GM18909 (cell line): ENCODE measurements at regions not wholly inside any gene's neighbourhood (a gene's known extent, or its start where the extent isn't known, plus 50 kb on each side); places are given as distances from the start of the nearest gene placed in this dataset.

Source experiments
- ATAC-seq: cut with Tn5 transposase; IDR thresholded peaks from one replicate; pipeline ENCODE4 v1.9.1; 2021; ENCODE audit warnings: mild to moderate bottlenecking; ENCODE audit not compliant: unreplicated experiment, poor library complexity

DNA sequence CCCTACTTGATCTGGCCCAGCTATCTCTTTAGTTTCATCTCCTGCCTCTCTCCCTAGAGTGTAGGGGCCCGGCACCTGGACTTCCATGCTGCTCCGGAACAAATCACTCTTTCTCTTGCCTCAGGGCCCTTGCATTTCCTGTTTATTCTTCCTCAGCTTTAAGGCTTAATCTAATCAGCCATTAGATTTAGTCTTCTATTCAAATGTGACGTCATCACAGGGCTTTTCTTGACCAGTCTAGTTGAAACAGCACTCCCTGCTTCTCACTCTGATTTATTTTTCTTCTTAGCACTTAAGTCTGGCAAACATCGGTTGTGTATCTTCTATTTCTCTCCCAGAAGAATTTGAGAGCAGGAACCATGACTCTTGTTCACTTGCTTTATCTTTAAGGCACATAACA is 564.1 kb downstream of the EFNB2 start:
- ATAC-seq: no peak

DNA sequence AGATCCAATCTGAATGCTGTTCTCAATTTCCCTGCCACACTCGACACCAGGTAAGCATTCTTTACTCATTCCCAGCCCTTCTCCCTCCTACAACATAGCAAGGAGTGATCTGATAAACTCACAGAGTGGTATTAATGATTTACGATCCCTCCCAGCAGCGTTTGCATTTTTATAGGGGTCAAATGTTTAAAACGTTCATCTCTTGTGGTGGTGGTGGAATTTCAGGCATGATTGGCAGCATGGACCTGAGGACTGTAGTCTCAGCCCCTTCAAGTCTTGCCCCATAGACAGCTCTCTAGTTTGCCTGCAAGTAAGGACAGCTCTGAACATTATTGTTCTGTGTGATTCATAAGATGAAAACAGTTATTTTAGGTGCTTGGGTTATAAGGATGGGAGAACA is 565.7 kb downstream of the EFNB2 start:
- ATAC-seq: no peak

DNA sequence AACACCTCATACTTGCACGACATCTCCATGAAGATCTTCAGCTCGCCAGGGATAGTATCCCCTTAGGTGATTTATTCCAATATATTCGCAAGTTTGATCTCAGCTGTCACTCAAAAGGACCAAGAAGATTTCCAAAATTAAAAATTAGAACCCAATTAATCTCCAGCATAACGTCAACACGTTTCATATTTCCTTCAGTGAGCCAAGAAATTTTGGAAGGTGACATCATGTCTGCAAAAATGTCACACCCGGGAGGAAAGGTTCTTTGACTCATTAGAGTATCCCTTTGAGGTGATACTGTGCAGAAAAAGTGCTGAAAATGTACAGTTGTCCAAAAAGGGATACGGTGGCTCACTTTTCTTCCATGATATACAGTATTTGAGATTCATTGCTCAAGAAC is 569.6 kb downstream of the EFNB2 start:
- no peak for ATAC-seq

DNA sequence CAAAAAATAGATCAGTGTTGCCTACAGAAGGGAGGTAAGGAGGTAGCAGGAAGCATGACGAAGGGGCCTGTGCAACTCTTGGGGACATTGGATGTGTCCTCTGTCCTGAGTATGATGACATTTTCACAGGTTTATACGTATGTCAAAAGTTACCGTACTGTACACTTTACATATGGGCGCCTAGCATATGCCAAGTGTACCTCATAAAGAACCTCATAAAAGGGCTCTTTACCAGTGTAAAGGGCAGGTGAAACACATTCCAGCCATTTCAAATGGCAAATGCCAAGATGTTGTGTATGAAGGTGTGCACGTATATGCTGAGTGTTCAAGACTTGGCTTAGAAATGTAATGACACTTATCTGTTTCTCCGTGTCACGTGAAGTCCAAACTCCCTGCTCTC is 573.4 kb downstream of the EFNB2 start:
- no peak for ATAC-seq

DNA sequence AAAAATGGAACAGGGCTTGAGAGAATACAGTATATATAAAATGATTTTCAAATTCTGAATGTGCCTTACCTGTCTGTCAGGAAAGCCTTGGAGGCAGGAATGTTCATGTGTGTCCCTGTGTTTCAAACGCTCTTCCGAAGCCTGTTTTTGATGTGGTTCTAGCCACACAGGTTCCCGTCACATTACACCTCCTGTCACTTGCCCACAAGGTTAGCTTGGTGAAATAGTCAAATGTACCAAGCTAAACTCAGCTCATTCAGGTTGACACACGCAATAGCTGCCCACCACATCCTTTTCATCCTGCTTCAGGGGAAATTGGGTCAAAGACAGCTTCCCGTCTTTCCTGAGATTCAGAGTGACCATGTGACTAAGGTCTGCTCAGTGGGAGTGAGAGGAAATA is 574.0 kb downstream of the EFNB2 start:
- ATAC-seq: no peak

DNA sequence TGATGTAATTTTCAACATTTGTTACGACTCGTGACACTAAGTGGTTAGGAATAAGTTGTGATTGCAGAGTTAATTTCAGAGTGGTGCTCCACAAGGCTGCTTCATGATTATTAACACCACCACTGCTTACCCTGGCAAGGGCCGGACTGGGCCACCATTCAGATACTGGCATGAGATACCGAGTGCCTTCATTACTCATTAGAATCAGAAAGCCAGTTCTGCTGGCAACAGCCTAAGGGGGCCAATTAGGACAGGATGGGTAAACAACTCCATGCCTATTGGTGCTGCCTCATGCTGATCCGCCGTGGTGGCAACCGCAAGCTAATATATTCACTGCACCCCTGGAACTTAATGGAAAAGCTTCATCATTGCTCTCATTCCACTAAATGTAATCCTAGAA is 575.1 kb downstream of the EFNB2 start:
- ATAC-seq: no peak

DNA sequence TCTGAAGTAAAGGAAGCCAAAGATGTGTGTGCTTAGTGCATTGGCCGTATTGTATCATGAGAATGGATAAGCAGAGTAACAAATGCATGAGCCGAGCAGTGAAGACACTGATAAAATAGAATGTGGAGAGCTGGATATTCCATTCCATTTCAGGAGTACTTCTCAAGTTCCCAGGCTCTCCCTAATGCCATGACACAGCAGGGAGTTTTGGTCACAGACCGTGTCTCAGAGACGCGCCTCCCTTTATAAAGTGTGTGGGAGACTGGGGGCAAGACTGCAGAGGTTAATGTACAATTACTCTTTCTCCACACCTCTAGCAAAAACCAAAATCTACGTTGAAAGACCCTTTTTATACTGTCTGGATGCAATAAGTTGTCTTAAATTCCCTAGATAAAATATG is 575.6 kb downstream of the EFNB2 start:
- ATAC-seq: no peak

DNA sequence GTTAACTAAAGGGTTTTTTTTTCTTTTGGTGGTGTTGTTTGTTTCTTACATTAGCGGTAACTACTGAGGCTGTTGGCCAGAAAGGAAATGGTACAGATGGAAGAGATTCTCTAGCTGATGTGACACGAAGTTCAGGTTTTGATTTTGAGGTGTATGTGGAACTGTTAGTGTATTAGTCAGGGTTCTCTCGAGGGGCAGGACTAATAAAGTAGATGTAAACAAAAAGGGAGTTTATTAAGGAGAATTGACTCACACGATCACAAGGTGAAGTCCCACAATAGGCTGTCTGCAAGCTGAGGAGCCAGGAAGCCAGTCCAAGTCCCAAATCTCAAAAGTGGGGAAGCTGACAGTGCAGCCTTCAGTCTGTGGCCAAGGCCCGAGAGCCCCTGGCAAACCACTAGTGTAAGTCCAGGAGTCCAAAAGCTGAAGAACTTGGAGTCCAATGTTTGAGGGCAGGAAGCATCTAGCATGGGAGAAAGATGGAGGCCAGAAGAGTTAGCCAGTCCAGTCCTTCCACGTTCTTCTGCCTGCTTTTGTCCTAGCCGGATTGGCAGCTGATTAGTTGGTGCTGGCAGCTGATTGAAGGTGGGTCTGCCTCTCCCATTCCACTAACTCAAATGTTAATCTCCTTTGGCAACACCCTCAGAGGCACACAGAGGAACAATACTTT is 577.6 kb downstream of the EFNB2 start:
- no peak for ATAC-seq

DNA sequence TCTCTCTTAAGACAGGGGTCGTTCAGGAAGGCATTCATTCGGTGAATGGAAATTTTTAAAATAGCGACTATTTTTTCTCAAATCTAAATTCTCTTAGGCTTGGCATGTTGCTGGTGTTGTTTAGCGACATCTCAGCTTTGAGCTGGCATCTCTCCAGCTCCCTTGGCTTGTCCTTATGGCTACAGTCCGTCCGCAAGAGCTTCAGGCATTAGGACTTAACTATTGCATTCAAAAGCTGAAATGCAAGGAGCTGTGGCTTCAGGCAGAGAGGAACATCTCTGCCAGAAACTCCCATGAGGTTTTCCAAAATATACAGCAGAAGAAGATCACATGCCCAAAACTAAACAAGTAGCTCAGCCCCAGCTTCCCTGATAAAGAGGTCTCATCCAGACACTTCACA is 578.5 kb downstream of the EFNB2 start:
- no peak for ATAC-seq

DNA sequence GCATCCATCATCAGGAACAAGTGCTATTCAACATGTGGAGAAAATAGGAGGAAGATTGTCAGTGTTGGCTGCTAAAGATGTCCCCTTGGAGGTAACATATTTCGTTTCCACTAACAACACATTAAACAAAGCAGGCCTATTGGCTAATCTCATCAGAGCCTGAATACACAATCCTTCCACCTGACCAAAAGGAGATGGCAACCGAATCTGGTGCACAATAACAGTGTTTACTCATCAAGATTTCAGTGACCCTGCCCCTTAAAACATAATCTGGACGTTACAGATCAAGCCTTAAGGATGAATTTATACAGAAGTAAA is 582.5 kb downstream of the EFNB2 start:
- ATAC-seq: no peak

DNA sequence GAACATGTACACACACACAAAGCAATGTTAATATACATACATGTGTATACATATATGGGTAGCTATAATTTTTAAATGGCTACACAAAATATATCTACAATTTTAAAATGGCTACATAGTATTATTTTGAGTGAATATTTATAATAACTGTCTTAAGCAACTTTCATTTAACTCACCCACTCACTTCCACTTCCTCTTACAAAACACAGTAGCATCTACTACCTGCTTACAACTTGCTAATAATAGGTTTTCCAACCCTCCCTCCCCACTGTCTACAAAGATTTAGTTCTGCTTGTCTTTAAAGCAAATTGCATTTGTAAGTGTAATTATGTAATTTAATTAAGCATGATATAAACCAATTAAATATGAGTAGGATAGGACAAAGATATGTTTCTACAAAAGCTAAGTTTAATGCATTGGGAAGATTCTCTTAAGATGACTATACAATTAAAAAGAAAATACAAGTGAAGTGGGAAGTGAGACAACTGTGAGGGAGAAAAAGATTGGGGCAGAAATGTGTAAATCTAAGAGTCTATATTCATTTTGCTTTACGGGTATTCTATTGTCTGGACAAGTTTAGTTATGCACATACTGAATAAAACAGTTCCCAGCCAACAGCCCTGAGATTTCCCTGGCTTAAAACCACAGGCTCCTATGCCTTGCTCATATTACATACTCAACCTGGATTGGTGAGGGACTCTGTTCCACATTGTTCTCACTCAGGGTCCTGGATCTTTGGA is 583.1 kb downstream of the EFNB2 start:
- ATAC-seq: no peak

DNA sequence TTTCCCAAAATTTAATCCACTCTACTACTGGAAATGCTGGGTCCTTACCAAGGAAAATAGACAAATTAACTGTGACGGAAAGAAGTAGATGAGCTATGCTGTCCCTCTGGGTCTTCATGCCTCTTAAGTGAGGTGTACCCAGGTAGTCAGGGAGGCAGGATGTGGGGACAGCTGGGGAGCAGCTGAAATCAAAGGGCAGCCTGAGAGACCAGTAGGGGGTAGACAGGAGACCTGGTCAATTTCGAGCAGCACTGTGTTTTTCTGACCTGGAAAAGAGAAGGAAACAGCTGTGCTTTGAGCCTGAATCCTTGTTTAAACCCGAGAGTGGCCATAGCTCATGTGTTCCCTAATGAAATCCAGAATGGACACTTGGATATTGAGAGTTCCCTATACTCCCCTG is 587.3 kb downstream of the EFNB2 start:
- no peak for ATAC-seq

DNA sequence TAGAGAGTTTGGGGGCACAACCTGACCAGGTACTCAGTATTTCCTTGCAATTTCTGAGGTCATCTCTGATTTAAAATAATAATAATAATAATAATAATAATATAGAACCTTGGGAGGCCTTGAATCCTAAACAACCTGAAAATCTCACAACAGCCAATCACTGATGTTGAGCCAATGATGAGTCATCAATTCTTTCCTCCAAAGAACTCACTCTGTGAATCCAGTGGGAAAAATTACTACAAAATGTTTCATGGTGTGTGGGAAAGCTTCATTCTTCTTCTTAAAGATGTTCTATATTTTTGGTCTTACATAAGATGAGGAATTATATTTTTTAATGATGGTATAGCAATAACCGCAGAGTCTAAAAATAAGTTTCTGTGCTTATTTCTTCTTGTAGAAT is 594.6 kb downstream of the EFNB2 start:
- no peak for ATAC-seq

DNA sequence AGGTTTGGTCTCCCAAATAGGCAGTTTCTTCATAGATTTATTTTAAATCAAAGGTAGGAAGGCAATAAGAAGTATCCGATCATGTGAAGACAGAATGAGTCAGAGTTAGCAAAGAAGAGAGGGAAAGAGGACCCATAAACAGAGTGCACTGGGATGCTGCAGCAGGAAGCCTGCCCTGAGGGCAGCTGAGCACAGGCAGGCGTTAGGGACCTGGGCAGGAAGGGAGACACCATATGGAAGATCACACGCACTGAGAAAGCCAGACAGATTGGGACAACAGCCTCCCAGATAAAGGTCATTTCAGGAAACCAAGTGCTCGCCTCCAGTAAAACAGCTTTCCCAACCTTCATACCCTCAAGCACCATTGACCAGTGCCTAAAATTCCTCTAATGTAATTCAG is 598.0 kb downstream of the EFNB2 start:
- ATAC-seq: no peak

DNA sequence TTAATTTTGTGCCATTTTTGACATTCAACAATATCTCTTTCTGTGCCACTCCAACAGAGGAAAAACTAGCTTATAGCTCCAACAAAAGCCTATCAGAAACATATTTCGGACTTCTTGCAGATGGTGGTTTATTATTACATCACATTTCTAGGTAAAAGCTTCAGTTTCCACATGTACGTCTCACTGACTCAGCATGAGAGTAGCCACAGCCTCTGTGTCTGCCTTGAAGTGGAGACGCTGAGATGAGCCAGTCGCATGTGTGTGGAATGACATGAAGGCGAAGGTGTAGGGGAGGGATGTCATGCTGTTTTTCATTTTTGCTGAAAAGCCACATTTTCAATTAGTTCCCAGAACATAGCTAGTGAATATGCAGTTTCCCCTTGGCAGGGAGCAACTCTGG is 598.6 kb downstream of the EFNB2 start:
- ATAC-seq: no peak

DNA sequence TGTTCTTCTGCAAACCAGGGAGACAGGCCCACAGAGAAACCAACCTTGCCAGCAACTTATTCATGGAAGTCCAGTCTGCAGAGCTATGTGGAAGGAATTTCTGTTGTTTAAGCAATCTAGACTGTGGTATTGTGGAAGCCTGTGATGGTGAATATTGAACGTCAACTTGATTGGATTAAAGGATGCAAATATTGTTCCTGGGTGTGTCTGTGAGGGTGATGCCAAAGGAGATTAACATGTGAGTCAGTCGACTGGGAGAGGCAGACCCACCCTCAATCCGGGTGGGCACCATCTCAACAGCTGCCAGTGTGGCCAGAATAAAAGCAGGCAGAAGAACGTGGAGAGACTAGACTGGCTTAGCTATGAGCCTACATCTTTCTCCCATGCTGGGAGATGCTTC is 606.0 kb downstream of the EFNB2 start:
- ATAC-seq: no peak

DNA sequence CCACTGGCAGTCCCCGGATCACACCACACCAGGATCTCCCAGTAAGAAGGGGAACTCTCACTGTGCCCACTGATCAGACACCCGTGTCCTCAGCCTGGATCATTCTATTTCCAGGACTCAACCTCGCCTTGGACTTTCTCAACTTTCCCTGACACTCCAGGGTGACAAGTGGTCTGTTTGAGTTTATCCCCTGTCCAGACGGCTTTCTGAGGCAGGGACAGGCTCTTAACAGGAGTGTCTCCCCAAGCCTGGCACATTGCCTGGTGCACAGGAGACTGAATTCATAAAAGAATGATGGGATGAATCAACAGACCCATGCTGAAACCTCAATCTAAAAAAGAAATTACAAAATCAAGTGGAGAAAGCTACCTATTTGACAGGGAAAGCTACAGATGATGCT is 606.6 kb downstream of the EFNB2 start:
- ATAC-seq: no peak

DNA sequence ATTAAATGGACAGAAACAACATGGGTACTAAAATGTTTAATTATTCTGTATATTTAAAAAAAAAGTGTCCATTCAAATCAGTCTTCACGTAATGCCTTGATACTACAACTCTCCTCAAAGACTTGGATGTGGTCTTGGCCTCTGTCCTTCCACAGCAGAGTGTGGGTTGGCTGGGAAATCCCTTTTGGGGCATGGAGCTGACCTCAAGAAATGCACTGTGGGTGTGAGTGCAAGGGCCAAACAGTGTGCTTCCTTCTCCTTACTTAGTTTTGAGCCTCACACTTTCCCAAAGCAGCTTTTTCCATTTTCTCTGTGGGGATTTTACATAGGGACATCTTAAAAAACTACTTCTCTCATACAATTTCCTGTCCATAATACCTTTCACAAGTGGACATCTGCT is 607.4 kb downstream of the EFNB2 start:
- no peak for ATAC-seq

DNA sequence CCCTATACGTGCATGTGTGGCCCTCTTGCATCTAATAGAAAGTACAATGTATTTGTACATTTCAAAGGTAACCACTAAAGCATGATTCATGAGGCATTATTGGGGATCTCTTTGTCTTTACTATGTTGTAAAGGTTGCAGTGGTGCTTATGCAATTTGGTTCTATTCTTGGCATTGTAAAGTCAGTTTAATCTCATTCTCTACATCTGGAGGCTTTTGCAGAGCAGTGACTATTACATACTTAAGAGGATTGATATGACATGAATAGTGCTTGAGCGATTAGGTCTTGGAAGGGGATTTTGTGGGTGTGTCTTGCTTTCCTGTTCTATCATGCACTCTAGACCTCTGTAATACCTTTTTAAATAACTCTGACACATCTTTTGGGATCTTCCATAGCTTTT is 610.0 kb downstream of the EFNB2 start:
- no peak for ATAC-seq

DNA sequence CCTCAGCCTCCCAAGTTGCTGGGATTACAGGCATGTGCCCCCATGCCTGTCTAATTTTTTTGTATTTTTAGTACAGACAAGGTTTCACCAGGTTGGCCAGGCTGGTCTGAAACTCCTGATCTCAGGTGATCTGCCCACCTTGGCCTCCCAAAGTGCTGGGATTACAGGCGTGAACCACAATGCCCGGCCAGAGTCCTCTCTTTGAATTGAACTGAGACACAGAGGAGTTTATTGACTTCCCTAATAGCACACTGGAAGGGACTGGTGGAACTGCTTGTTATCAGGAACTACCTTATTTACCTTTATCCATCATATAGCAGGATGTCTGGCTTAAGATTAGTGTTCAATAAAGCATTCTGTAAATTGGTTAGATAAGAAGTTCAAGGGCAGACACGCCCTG is 613.8 kb downstream of the EFNB2 start:
- no peak for ATAC-seq

DNA sequence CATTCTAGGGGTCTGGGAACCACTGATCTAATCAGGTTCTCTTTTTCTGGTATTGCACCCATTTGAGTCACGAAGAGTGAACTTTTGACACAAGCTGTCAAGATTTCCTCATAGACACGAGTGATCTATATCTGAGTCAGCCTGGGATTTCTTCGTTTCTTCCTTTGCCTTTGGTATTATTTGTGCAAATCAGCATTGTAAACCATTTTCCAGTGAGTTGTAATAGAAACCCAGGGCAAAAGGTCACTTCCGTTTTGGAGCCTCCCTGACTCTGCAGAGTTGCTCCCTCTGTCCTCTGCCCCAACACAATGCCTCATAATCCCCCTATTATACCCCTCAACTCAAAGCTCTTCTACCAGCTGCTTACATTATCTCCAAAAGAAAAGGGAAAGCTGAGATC is 615.1 kb downstream of the EFNB2 start:
- ATAC-seq: no peak
